NCI-H2081 (cell line): ENCODE measurements at regions not wholly inside any gene's neighbourhood (a gene's known extent, or its start where the extent isn't known, plus 50 kb on each side); places are given as distances from the start of the nearest gene placed in this dataset.

Experiments used
- DNase-seq, 2 experiments: peaks; one replicate each; lab custom pipeline; 2025; lab: John Stamatoyannopoulos, UW

DNA sequence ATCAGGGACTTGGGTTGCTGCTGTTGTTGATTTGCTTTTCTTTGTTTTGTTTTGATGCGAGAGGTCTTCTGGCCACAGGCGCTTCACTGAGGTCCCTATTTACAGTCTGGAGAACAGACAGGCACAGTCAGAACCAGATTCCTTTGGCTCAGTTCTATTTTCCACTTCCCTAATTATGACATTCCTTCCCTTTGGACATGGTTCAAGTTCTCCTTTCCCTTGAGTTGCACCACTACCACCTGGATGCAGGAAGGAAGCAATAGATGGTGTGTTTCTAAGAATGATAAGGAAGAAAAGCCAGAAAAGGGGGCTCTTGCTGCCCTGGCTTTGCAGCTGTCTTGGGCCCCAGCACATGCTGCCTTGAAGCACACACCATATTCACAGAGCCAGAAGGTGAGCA is 160.6 kb downstream of the MAF start:
- DNase-seq = no peak

DNA sequence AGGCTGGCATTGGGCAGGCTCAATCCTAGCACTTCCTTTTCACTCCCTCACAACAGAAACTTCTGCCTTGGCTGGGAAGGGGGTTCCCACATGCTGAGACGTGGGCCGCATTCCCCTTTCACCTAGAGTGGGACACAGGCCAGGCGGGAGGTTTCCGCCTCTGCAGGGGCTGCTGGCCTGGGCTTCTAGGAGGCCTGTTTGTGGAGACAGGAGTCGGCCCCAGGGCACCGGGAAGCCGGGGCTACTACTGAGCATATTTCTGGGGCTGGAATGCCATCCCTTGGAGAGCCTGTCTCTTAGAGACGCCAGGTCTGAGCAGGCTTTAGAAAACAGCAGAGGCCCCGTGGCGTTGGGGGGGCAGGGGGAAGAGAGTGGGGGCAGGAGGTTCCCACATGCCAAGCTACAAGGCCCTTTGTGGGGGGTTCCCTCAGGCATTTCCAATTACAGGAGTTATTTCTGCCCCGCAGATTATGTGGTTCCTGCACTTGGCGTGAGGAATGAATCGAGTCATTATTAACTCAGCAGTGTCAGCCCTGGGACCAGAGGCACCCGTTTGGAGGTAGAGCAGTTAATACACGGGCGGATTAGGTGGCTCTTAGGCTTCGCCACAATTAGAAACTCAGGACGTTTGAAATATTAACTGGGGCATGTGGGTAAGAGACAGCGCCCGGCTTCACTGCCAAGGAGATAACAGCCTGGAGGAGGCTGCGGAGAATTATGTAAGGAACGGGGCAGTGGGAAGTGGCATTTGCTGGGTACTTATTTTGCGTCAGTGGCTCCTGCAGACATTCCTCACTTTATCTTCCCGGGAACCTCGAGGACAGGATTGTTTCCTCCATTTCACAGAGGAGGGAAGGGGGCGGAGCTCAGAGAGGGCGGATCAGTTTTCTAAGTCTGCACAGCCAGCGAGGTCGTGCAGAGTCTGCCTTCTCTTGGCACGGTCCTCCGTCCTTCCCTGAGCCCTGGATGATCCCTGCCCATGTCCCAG is 162.5 kb downstream of the MAF start:
- no peak for DNase-seq

- no peak for DNase-seq
Observed at GRCh38 chr16:79436885-79437284, 163.7 kb downstream of the MAF start.

- DNase-seq = no peak
Observed at GRCh38 chr16:79434771-79435170, 165.8 kb downstream of the MAF start.

DNA sequence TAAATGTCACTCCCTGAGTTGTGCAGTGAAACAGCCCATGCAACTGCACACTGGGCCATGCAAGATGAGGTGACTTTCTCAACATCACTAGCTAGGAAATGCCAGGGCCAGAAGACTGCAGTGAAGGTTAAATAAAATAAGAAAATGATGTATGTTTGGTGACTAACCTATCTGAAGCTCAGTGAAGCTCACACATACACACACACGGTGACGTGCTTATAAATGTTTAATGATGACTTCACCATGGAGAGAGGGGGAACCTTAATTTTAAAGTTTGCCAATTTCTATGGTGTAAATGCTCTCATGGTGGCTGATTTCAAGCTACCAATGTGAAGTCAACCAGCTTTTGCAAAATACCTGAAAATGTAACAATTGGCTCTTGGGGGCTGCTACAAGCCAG is 166.4 kb downstream of the MAF start:
- no peak for DNase-seq

- DNase-seq = no peak
Observed at GRCh38 chr16:79431923-79432322, 168.6 kb downstream of the MAF start.

GRCh38 chr16:79430191-79430678 is 170.3 kb downstream of the MAF start:
- DNase-seq = peak; percentile 20 to 64

- no peak for DNase-seq
Observed at GRCh38 chr16:79429381-79430190, 171.0 kb downstream of the MAF start.

DNA sequence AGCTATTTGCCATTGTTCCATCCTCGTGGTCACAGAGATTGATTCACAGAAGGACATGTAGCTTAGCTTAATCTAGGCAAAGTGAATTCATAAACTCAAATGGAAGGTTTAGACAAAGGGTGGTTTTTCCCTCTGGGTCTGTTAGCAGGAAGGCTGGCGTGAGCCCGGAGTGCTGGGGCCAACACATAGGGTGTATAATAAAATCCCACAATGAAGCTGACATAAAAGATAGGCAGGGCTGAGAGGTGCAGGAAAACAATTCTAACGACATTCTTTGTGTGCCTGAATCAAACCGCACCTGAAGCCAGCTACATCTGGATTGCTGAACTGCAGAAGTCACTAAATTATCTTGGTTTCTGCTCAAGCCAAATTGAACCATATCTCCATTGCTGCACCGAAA is 173.9 kb downstream of the MAF start:
- no peak for DNase-seq

GRCh38 chr16:79422064-79422463 is 178.5 kb downstream of the MAF start:
- DNase-seq = no peak

- DNase-seq = no peak
Observed at GRCh38 chr16:79421126-79421525, 179.4 kb downstream of the MAF start.

DNA sequence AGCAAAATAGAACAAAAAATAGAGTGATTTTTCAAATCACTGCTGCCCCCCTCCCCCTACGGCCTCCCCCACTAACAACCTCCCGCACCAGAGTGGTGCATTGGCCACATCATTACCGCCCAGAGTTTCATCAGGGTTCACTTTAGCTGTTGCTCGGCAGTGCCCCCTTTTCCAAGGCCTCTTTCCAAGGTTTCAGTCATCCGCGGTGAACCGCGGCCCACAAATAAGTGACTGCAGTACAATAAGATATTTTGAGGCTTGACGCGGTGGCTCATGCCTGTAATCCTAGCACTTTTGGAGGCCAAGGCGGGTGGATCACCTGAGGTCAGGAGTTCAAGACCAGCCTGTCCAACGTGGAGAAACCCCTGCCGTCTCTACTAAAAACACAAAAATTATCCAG is 180.0 kb downstream of the MAF start:
- no peak for DNase-seq

DNA sequence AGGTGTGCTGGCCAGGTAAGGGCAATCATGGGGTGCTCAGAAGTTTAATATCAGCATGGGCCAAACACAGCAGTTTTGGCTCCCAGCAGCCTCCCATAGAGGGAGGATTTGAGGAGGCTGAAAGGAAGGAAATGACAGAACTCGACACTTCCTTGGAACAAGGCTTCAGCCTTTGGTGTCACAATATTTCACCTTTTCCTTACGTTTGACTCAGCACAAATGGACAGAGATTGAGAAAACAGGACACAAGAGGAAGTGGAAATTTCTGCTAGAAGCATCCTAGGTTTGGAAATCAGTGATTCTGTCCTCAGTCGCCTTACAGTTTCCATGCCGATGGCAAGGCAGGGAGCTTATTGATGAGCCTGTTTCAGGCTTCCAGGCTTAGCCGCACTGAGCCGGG is 181.4 kb downstream of the MAF start:
- DNase-seq = no peak

- no peak for DNase-seq
Observed at GRCh38 chr16:79417601-79418008, 182.9 kb downstream of the MAF start.

DNA sequence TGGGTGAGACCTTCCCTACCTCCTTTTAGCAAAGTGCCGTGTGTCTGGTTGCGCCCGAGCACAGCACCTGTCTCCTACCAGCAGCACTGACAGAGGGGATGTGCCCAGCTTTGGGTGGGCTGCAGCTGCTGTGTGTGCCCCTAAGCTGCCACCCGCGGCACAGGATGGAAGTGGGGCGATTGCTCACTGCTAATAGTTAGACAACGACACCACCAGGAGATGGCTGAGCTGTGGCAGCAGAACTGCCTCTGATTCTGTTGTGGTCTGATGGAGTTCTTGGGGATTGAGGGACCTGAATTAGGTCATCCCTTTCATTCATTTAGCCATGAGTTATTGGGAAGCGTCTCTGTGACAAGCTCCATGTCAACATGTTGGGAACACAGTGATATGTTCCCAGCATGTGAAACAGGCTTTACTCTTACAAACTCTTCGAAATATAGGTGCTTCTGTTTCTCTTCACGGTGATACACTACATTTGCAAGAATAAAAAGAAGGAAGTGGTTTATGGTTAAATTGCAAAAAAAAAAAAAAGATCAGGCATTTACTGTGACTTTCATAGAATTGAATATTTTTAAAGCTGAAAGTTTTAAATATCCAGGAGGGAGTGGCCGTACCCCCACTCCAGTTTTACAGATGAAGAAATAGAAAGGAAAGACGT is 184.4 kb downstream of the MAF start:
- no peak for DNase-seq

DNA sequence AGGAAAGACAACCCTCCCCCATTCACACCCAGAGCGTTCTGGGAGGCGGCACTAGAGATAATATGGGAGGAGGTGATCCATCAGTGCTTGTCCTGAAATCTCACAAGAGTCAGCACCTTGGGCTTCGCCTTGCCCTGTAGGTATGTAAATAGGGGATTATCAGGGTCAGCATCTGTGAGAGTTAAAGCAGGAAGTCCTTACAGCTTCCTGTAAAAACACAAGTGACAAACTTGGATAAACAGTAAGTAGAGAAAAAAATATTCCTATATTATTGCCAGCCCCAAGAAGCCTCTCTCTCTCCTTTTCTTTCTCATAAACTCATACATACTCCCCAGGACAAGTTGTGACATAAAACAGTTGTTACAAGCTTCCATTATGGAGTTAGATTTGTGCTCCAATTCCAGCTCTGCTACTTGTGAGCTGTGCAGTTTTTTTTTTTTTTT is 187.7 kb downstream of the MAF start:
- DNase-seq = no peak

DNA sequence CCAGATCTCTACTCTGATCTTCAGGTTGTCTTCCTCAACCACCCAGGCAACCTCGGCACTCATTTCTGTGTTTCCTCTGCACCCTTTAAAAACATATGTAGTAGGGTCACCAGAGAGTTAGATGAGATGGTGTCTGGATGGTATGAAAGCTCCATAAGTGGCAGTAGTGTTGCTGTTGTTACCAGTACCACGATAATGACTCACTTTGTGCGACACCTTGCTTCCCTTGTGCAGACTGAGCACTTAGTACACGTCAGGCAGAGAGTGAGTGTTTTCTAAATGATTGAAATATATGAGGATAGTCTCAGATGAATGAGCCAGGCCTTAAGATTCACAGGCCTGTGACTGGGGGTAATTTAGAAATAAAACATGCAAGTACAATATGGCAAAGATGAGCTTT is 188.7 kb downstream of the MAF start:
- no peak for DNase-seq

DNA sequence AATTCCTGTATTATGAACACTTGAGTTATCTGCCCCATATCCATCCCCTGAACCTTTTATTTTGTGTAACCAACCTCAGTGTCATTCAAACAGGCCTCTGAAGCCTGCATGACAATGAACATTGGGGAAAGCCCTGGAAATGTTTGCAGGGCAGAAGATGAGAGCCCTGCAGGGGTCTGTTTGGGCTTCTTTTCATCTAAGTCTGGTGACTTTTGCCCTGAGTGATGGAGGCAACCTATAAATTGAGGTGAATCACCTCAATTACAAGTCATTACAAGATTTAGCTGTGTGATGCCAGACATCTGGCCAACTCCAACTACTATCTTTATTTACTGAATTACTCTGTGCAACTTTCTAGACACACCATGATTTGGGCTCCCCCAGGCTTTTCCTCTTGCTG is 189.2 kb downstream of the MAF start:
- DNase-seq = no peak

DNA sequence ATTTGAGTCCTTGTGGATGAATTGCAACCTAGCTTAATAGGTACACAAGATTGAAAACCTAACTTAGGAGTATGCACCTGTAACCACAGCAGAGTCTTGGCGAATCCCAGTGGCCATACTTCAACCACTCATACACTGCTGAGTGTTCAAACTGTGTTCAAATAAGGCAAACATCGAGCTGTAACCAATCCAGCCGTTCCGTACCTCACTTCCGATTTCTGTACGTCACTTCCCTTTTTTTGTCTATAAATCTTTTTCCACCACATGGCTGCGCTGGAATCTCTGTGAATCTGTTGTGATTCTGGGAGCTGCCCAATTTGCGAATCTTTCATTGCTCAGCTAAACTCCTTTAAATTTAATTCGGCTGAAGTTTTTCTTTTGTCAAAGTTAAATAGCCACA is 190.6 kb downstream of the MAF start:
- DNase-seq = no peak

DNA sequence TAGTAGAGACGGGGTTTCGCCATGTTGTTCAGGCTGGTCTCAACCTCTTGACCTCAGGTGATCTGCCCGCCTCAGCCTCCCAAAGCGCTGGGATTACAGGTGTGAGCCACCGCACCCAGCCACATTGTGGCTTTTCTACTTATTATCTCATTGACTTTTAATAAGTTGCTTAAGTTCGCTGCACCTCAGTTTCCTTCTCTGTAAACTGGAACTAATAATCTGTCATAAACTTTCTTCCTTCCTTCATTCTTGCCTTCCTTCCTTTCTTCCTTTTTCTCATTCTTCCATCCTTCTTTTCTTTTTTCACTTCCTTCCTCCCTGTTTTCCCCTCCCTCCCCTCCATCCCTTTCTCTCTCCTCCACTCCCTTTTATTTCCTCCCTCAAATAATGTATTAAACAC is 192.2 kb downstream of the MAF start:
- DNase-seq = no peak

- DNase-seq = no peak
Observed at GRCh38 chr16:79407461-79408135, 192.9 kb downstream of the MAF start.

DNA sequence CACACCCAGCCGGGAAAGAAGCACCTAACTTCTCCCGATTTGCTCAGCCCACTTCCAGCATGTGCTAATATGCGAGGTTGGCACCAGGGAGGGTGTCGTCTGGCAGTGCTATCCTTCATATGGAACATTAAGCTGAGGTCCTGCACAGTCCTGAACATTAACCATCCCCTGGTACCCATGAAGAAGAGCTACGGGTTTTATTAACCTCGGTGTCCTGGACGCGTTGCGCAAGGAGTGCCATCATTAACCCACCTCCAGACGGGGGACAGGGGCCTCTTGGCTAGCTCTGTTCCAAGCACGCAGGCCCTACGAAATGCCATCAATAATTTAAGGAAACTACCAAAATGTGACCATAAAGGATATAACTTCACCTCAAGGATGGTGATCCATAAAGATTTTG is 193.5 kb downstream of the MAF start:
- no peak for DNase-seq
